H1 (cell line): ENCODE measurements at regions not wholly inside any gene's neighbourhood (a gene's known extent, or its start where the extent isn't known, plus 50 kb on each side); places are given as distances from the start of the nearest gene placed in this dataset.
"Not testable (repeated sequence)": the region's sequence is repeated elsewhere in the genome, so short reads cannot be mapped to it uniquely, and the experiment has no call there.

Source experiments
- CHD2 ChIP-seq: IDR thresholded peaks from 2 replicates; pipeline ENCODE4 v1.6.1; 2012; ENCODE audit warnings: low read length, improper control_type of control experiment
- CREB1 ChIP-seq: IDR thresholded peaks from 2 replicates; pipeline ENCODE4 v1.6.1; 2012; ENCODE audit warnings: inconsistent platforms
- CTCF ChIP-seq, 3 experiments: IDR thresholded peaks; 1 replicate in 2 of 3; 2 replicates in 1 of 3; pipeline versions ENCODE4 v1.5.1 to v1.6.1; 2011; ENCODE audit warnings: low read length in 3 of 3, mild to moderate bottlenecking in 3 of 3, inconsistent platforms in 2 of 3, low read depth in 1 of 3, moderate library complexity in 1 of 3; ENCODE audit not compliant: insufficient read depth in 1 of 3; ENCODE audit errors: control extremely low read depth in 1 of 3
- E2F6 ChIP-seq: IDR thresholded peaks from 2 replicates; pipeline ENCODE4 v1.6.1; 2012; ENCODE audit warnings: inconsistent platforms
- EP300 ChIP-seq, 2 experiments: IDR thresholded peaks; 1 replicate in 1 of 2; 2 replicates in 1 of 2; pipeline ENCODE4 v1.6.1; 2011 to 2012; ENCODE audit warnings: low read depth in 2 of 2, low read length in 2 of 2, mild to moderate bottlenecking in 2 of 2, borderline replicate concordance in 1 of 2, inconsistent platforms in 1 of 2, moderate library complexity in 1 of 2
- EZH2 ChIP-seq: fragments of 200-600 bp; sonication (generic); IDR thresholded peaks from 2 replicates; pipeline ENCODE4 v1.7.1; 2012; ENCODE audit warnings: low read depth, mild to moderate bottlenecking, moderate library complexity, low read length, inconsistent platforms; ENCODE audit not compliant: severe bottlenecking
- GABPA ChIP-seq: IDR thresholded peaks from 2 replicates; pipeline ENCODE4 v1.6.1; 2011; ENCODE audit warnings: mild to moderate bottlenecking, low read length, moderate library complexity, borderline replicate concordance; ENCODE audit not compliant: insufficient read depth
- GTF2F1 ChIP-seq: IDR thresholded peaks from 2 replicates; pipeline ENCODE4 v1.6.1; 2012; ENCODE audit warnings: low read depth, low read length, improper control_type of control experiment, borderline replicate concordance
- POLR2A ChIP-seq, 2 experiments: IDR thresholded peaks; 1 replicate in 1 of 2; 2 replicates in 1 of 2; pipeline ENCODE4 v1.6.1; 2011; ENCODE audit warnings: low read depth in 2 of 2, low read length in 2 of 2, mild to moderate bottlenecking in 2 of 2; ENCODE audit errors: control extremely low read depth in 1 of 2
- POLR2AphosphoS5 ChIP-seq: IDR thresholded peaks from 2 replicates; pipeline ENCODE4 v1.6.1; 2011; ENCODE audit warnings: low read depth, low read length
- RAD21 ChIP-seq, 2 experiments: IDR thresholded peaks in 1 of 2; conservative IDR thresholded peaks in 1 of 2; 2 replicates each; pipeline ENCODE4 v1.6.1; 2011; ENCODE audit warnings: low read depth in 2 of 2, low read length in 2 of 2, improper control_type of control experiment in 1 of 2, inconsistent platforms in 1 of 2, mild to moderate bottlenecking in 1 of 2, moderate library complexity in 1 of 2
- RNF2 ChIP-seq: fragments of 200-900, 300-1000 bp; sonication (generic); IDR thresholded peaks from 2 replicates; pipeline ENCODE4 v1.7.1; 2016; ENCODE audit warnings: borderline replicate concordance, low read depth, mild to moderate bottlenecking, antibody characterized with exemption, low read length; ENCODE audit not compliant: poor library complexity, severe bottlenecking; ENCODE audit errors: missing control alignments
- SAP30 ChIP-seq: fragments of 300-600 bp; sonication (generic); IDR thresholded peaks from 2 replicates; pipeline ENCODE4 v1.7.1; 2012; ENCODE audit warnings: low read length, moderate library complexity, mild to moderate bottlenecking, inconsistent platforms; ENCODE audit not compliant: insufficient read depth, insufficient replicate concordance

- TF ChIP-seq EP300 (IDR thresholded peaks at IDR 0.05; ENCODE audit: borderline replicate concordance in 1 of 2, low read depth in 2 of 2, low read length in 2 of 2); GTF2F1; CTCF (IDR thresholded peaks at IDR 0.05; ENCODE audit: control extremely low read depth in 1 of 3, insufficient read depth in 1 of 3, low read depth in 1 of 3, low read length in 3 of 3); POLR2A (IDR thresholded peaks at IDR 0.05; ENCODE audit: control extremely low read depth in 1 of 2, low read depth in 2 of 2, low read length in 2 of 2); RAD21 (IDR thresholded peaks at IDR 0.05 in 1 of 2, conservative IDR thresholded peaks at IDR 0.05 in 1 of 2; ENCODE audit: low read depth in 2 of 2, low read length in 2 of 2); SAP30; POLR2AphosphoS5; EZH2; CHD2; E2F6; GABPA; CREB1; RNF2: not testable (repeated sequence)
These were observed 524.9 kb downstream of the TTLL7 start for GRCh38 chr1:83473986-83474385.
